ENCODE measurements at regions not wholly inside any gene's neighbourhood (a gene's known extent, or its start where the extent isn't known, plus 50 kb on each side); places are given as distances from the start of the nearest gene placed in this dataset.
"Not testable (repeated sequence)": the region's sequence is repeated elsewhere in the genome, so short reads cannot be mapped to it uniquely, and the experiment has no call there.

- WGBS (ENCODE audit: insufficient coverage, insufficient read length): no CpG with 5 or more reads among the region's 2 CpGs
- no peak overlapping the region for H3K4me3 ChIP-seq (ENCODE audit: low read length)
- DNase-seq (ENCODE audit: low read depth, low spot score): no peak
- H3K27me3 ChIP-seq (ENCODE audit: control insufficient read depth, insufficient read depth, low read length): no peaks in the 10 kb centered on the region
- no peak overlapping the region for H3K27ac ChIP-seq (ENCODE audit: low read length)
- no peaks in the 10 kb centered on the region for H3K4me1 ChIP-seq (ENCODE audit: control insufficient read depth, insufficient read depth, low read length)
- no peaks in the 10 kb centered on the region for H3K9me3 ChIP-seq (ENCODE audit: control insufficient read depth, insufficient read depth, low read length)
- H3K36me3 ChIP-seq (ENCODE audit: control insufficient read depth, insufficient read depth, low read length): no peaks in the 10 kb centered on the region
Measured at GRCh38 chr2:82748653-82749052, 1710.4 kb downstream of the SUCLG1 start.

- no CpG with 5 or more reads among the region's 1 CpG for WGBS (ENCODE audit: insufficient coverage, insufficient read length)
- Histone ChIP-seq H3K36me3 (ENCODE audit: control insufficient read depth, insufficient read depth, low read length) (no peaks in the 10 kb centered on the region), H3K4me3 (ENCODE audit: low read length) (no peak overlapping the region), H3K9me3 (ENCODE audit: control insufficient read depth, insufficient read depth, low read length) (no peaks in the 10 kb centered on the region), H3K27me3 (ENCODE audit: control insufficient read depth, insufficient read depth, low read length) (no peaks in the 10 kb centered on the region), H3K27ac (ENCODE audit: low read length) (no peak overlapping the region), H3K4me1 (ENCODE audit: control insufficient read depth, insufficient read depth, low read length) (no peaks in the 10 kb centered on the region)
- DNase-seq (ENCODE audit: low read depth, low spot score): no peak
Measured at GRCh38 chr2:82740527-82740926, 1718.6 kb downstream of the SUCLG1 start.

GRCh38 chr2:82737965-82738364 is 1721.1 kb downstream of the SUCLG1 start:
- not testable (repeated sequence) for H3K4me3 ChIP-seq (ENCODE audit: low read length); H3K36me3 ChIP-seq (ENCODE audit: control insufficient read depth, insufficient read depth, low read length)
- 100% methylated on average over 1 of the region's 15 CpGs for WGBS (ENCODE audit: insufficient coverage, insufficient read length)

GRCh38 chr2:82735336-82735735 is 1723.7 kb downstream of the SUCLG1 start:
- DNase-seq (ENCODE audit: low read depth, low spot score): no peak
- WGBS (ENCODE audit: insufficient coverage, insufficient read length): no CpG with 5 or more reads among the region's 2 CpGs
- Histone ChIP-seq H3K36me3 (ENCODE audit: control insufficient read depth, insufficient read depth, low read length) (no peaks in the 10 kb centered on the region), H3K4me3 (ENCODE audit: low read length) (no peak overlapping the region), H3K27ac (ENCODE audit: low read length) (no peak overlapping the region), H3K4me1 (ENCODE audit: control insufficient read depth, insufficient read depth, low read length) (no peaks in the 10 kb centered on the region), H3K27me3 (ENCODE audit: control insufficient read depth, insufficient read depth, low read length) (no peaks in the 10 kb centered on the region), H3K9me3 (ENCODE audit: control insufficient read depth, insufficient read depth, low read length) (no peaks in the 10 kb centered on the region)

More at GRCh38 chr2:82737965-82738364, 1721.1 kb downstream of the SUCLG1 start:
- H3K4me1 ChIP-seq (ENCODE audit: control insufficient read depth, insufficient read depth, low read length); H3K27me3 ChIP-seq (ENCODE audit: control insufficient read depth, insufficient read depth, low read length); H3K9me3 ChIP-seq (ENCODE audit: control insufficient read depth, insufficient read depth, low read length); H3K27ac ChIP-seq (ENCODE audit: low read length); DNase-seq (ENCODE audit: low read depth, low spot score): not testable (repeated sequence)

GRCh38 chr2:82731824-82732223 is 1727.3 kb downstream of the SUCLG1 start:
- H3K9me3 ChIP-seq (ENCODE audit: control insufficient read depth, insufficient read depth, low read length): no peaks in the 10 kb centered on the region

GRCh38 chr2:82730811-82731210 is 1728.3 kb downstream of the SUCLG1 start:
- no peaks in the 10 kb centered on the region for H3K27me3 ChIP-seq (ENCODE audit: control insufficient read depth, insufficient read depth, low read length)
- DNase-seq (ENCODE audit: low read depth, low spot score): no peak
- no peaks in the 10 kb centered on the region for H3K36me3 ChIP-seq (ENCODE audit: control insufficient read depth, insufficient read depth, low read length)
- no peaks in the 10 kb centered on the region for H3K9me3 ChIP-seq (ENCODE audit: control insufficient read depth, insufficient read depth, low read length)
- no CpG with 5 or more reads among the region's 1 CpG for WGBS (ENCODE audit: insufficient coverage, insufficient read length)
- H3K4me3 ChIP-seq (ENCODE audit: low read length): no peak overlapping the region
- no peaks in the 10 kb centered on the region; the same call in 1 of the 2 replicates for H3K4me1 ChIP-seq (ENCODE audit: control insufficient read depth, insufficient read depth, low read length)
- no peak overlapping the region for H3K27ac ChIP-seq (ENCODE audit: low read length)

More at GRCh38 chr2:82731824-82732223, 1727.3 kb downstream of the SUCLG1 start:
- Histone ChIP-seq H3K27me3 (ENCODE audit: control insufficient read depth, insufficient read depth, low read length) (no peaks in the 10 kb centered on the region), H3K36me3 (ENCODE audit: control insufficient read depth, insufficient read depth, low read length) (no peaks in the 10 kb centered on the region), H3K4me3 (ENCODE audit: low read length) (no peak overlapping the region), H3K4me1 (ENCODE audit: control insufficient read depth, insufficient read depth, low read length) (no peaks in the 10 kb centered on the region; the same call in 1 of the 2 replicates), H3K27ac (ENCODE audit: low read length) (no peak overlapping the region)
- WGBS (ENCODE audit: insufficient coverage, insufficient read length): no CpG with 5 or more reads among the region's 4 CpGs
- DNase-seq (ENCODE audit: low read depth, low spot score): no peak

GRCh38 chr2:82728090-82728489 is 1731.0 kb downstream of the SUCLG1 start:
- Histone ChIP-seq H3K4me1 (ENCODE audit: control insufficient read depth, insufficient read depth, low read length) (no peaks in the 10 kb centered on the region; the same call in 1 of the 2 replicates), H3K27ac (ENCODE audit: low read length) (no peak overlapping the region), H3K4me3 (ENCODE audit: low read length) (no peak overlapping the region), H3K36me3 (ENCODE audit: control insufficient read depth, insufficient read depth, low read length) (no peaks in the 10 kb centered on the region), H3K27me3 (ENCODE audit: control insufficient read depth, insufficient read depth, low read length) (no peaks in the 10 kb centered on the region), H3K9me3 (ENCODE audit: control insufficient read depth, insufficient read depth, low read length) (no peaks in the 10 kb centered on the region)
- no CpG with 5 or more reads among the region's 2 CpGs for WGBS (ENCODE audit: insufficient coverage, insufficient read length)
- no peak for DNase-seq (ENCODE audit: low read depth, low spot score)

GRCh38 chr2:82708681-82709080 is 1750.4 kb downstream of the SUCLG1 start:
- no CpG with 5 or more reads among the region's 2 CpGs for WGBS (ENCODE audit: insufficient coverage, insufficient read length)
- DNase-seq (ENCODE audit: low read depth, low spot score): no peak

GRCh38 chr2:82697231-82697630 is 1761.8 kb downstream of the SUCLG1 start:
- no CpG with 5 or more reads among the region's 1 CpG for WGBS (ENCODE audit: insufficient coverage, insufficient read length)
- DNase-seq (ENCODE audit: low read depth, low spot score): no peak
- Histone ChIP-seq H3K36me3 (ENCODE audit: control insufficient read depth, insufficient read depth, low read length) (no peaks in the 10 kb centered on the region), H3K4me3 (ENCODE audit: low read length) (no peak overlapping the region), H3K27ac (ENCODE audit: low read length) (no peak overlapping the region), H3K4me1 (ENCODE audit: control insufficient read depth, insufficient read depth, low read length) (no peaks in the 10 kb centered on the region), H3K9me3 (ENCODE audit: control insufficient read depth, insufficient read depth, low read length) (no peaks in the 10 kb centered on the region), H3K27me3 (ENCODE audit: control insufficient read depth, insufficient read depth, low read length) (no peaks in the 10 kb centered on the region)

More at GRCh38 chr2:82708681-82709080, 1750.4 kb downstream of the SUCLG1 start:
- H3K4me3 ChIP-seq (ENCODE audit: low read length): no peak overlapping the region
- no peaks in the 10 kb centered on the region for H3K36me3 ChIP-seq (ENCODE audit: control insufficient read depth, insufficient read depth, low read length)
- no peak overlapping the region for H3K27ac ChIP-seq (ENCODE audit: low read length)
- no peaks in the 10 kb centered on the region for H3K4me1 ChIP-seq (ENCODE audit: control insufficient read depth, insufficient read depth, low read length)
- no peaks in the 10 kb centered on the region for H3K27me3 ChIP-seq (ENCODE audit: control insufficient read depth, insufficient read depth, low read length)
- no peaks in the 10 kb centered on the region for H3K9me3 ChIP-seq (ENCODE audit: control insufficient read depth, insufficient read depth, low read length)

GRCh38 chr2:82694431-82694830 is 1764.6 kb downstream of the SUCLG1 start:
- Histone ChIP-seq H3K4me1 (ENCODE audit: control insufficient read depth, insufficient read depth, low read length) (no peaks in the 10 kb centered on the region), H3K4me3 (ENCODE audit: low read length) (no peak overlapping the region), H3K9me3 (ENCODE audit: control insufficient read depth, insufficient read depth, low read length) (no peaks in the 10 kb centered on the region), H3K36me3 (ENCODE audit: control insufficient read depth, insufficient read depth, low read length) (no peaks in the 10 kb centered on the region), H3K27me3 (ENCODE audit: control insufficient read depth, insufficient read depth, low read length) (no peaks in the 10 kb centered on the region), H3K27ac (ENCODE audit: low read length) (no peak overlapping the region)
- DNase-seq (ENCODE audit: low read depth, low spot score): no peak
- no CpG with 5 or more reads among the region's 2 CpGs for WGBS (ENCODE audit: insufficient coverage, insufficient read length)

GRCh38 chr2:82690757-82691411 is 1768.2 kb downstream of the SUCLG1 start:
- no peaks in the 10 kb centered on the region for H3K4me1 ChIP-seq (ENCODE audit: control insufficient read depth, insufficient read depth, low read length)

More at GRCh38 chr2:82690757-82691411, 1768.2 kb downstream of the SUCLG1 start:
- Histone ChIP-seq H3K36me3 (ENCODE audit: control insufficient read depth, insufficient read depth, low read length) (no peaks in the 10 kb centered on the region), H3K9me3 (ENCODE audit: control insufficient read depth, insufficient read depth, low read length) (no peaks in the 10 kb centered on the region), H3K4me3 (ENCODE audit: low read length) (no peak overlapping the region), H3K27ac (ENCODE audit: low read length) (no peak overlapping the region), H3K27me3 (ENCODE audit: control insufficient read depth, insufficient read depth, low read length) (no peaks in the 10 kb centered on the region)
- no peak for DNase-seq (ENCODE audit: low read depth, low spot score)
- WGBS (ENCODE audit: insufficient coverage, insufficient read length): no CpG with 5 or more reads among the region's 2 CpGs

Data from iPS DF 6.9 (cell line).